DND-41 (cell line): ENCODE measurements at regions not wholly inside any gene's neighbourhood (a gene's known extent, or its start where the extent isn't known, plus 50 kb on each side); places are given as distances from the start of the nearest gene placed in this dataset.
"Not testable (repeated sequence)": the region's sequence is repeated elsewhere in the genome, so short reads cannot be mapped to it uniquely, and the experiment has no call there.

Experiments used
- CTCF ChIP-seq: IDR thresholded peaks from 2 replicates; pipeline ENCODE4 v1.5.1; 2012; ENCODE audit warnings: borderline replicate concordance, low read length, moderate library complexity, mild to moderate bottlenecking; ENCODE audit not compliant: poor library complexity, severe bottlenecking; ENCODE audit errors: extremely low read depth
- EZH2 ChIP-seq: IDR thresholded peaks from 3 replicates; pipeline ENCODE4 v1.6.1; 2012; ENCODE audit warnings: borderline replicate concordance, low read depth, mild to moderate bottlenecking, moderate library complexity, low read length, inconsistent platforms; ENCODE audit not compliant: severe bottlenecking

- TF ChIP-seq EZH2, CTCF: not testable (repeated sequence)
Observed at GRCh38 chr5:25536461-25536860, 891.7 kb upstream of the CDH10 start.
